H9 (cell line): ENCODE measurements at regions not wholly inside any gene's neighbourhood (a gene's known extent, or its start where the extent isn't known, plus 50 kb on each side); places are given as distances from the start of the nearest gene placed in this dataset.

Experiments used
- DNase-seq: peaks from one replicate; pipeline ENCODE4 v3.0.0-alpha.2; 2017
- H2AFZ ChIP-seq: one replicate; pipeline ENCODE4 v1.6.1; 2013; ENCODE audit warnings: mild to moderate bottlenecking, low read length, control low read depth, moderate library complexity
- H2AK5ac ChIP-seq: 2 replicates; pipeline ENCODE4 v1.6.1; 2013; ENCODE audit warnings: low read length, control low read depth, mixed read lengths; ENCODE audit not compliant: insufficient read length
- H2BK120ac ChIP-seq: one replicate; pipeline ENCODE4 v1.6.1; 2013; ENCODE audit warnings: low read depth, mild to moderate bottlenecking, low read length, control low read depth, inconsistent platforms; ENCODE audit not compliant: poor library complexity, severe bottlenecking
- H2BK12ac ChIP-seq: 2 replicates; pipeline ENCODE4 v1.6.1; 2013; ENCODE audit warnings: low read length, control low read depth, mixed read lengths, low read depth; ENCODE audit not compliant: insufficient read length
- H2BK15ac ChIP-seq: 2 replicates; pipeline ENCODE4 v1.6.1; 2013; ENCODE audit warnings: low read depth, low read length, control low read depth
- H2BK20ac ChIP-seq: one replicate; pipeline ENCODE4 v1.6.1; 2013; ENCODE audit warnings: low read depth, mild to moderate bottlenecking, low read length, control low read depth, inconsistent platforms; ENCODE audit not compliant: poor library complexity, severe bottlenecking
- H2BK5ac ChIP-seq: 2 replicates; pipeline ENCODE4 v1.6.1; 2013; ENCODE audit warnings: low read length, control low read depth, mixed read lengths; ENCODE audit not compliant: insufficient read length
- H3K14ac ChIP-seq: 2 replicates; pipeline ENCODE4 v1.6.1; 2013; ENCODE audit warnings: low read length, control low read depth; ENCODE audit not compliant: insufficient read depth
- H3K18ac ChIP-seq: 2 replicates; pipeline ENCODE4 v1.6.1; 2013; ENCODE audit warnings: low read depth, mild to moderate bottlenecking, mixed read lengths, low read length, control low read depth; ENCODE audit not compliant: insufficient read length
- H3K23ac ChIP-seq: 2 replicates; pipeline ENCODE4 v1.6.1; 2013; ENCODE audit warnings: low read length, control low read depth, mixed read lengths, low read depth; ENCODE audit not compliant: insufficient read length
- H3K23me2 ChIP-seq: 2 replicates; pipeline ENCODE4 v1.6.1; 2013; ENCODE audit warnings: low read depth, mild to moderate bottlenecking, mixed read lengths, low read length, control low read depth; ENCODE audit not compliant: insufficient read length, poor library complexity, severe bottlenecking
- H3K27ac ChIP-seq: 2 replicates; pipeline ENCODE4 v1.5.1; 2013; ENCODE audit warnings: low read length, control low read depth, mixed read lengths, low read depth; ENCODE audit not compliant: insufficient read length
- H3K27me3 ChIP-seq: 2 replicates; pipeline ENCODE4 v1.6.1; 2013; ENCODE audit warnings: low read length, control low read depth, inconsistent platforms; ENCODE audit not compliant: insufficient read depth
- H3K4ac ChIP-seq: 2 replicates; pipeline ENCODE4 v1.6.1; 2013; ENCODE audit warnings: low read depth, mild to moderate bottlenecking, control low read depth, inconsistent platforms, low read length, moderate library complexity
- H3K4me1 ChIP-seq: 2 replicates; pipeline ENCODE4 v1.6.1; 2013; ENCODE audit warnings: low read length, control low read depth, inconsistent platforms; ENCODE audit not compliant: insufficient read depth
- H3K4me2 ChIP-seq: 2 replicates; pipeline ENCODE4 v1.6.1; 2013; ENCODE audit warnings: low read length, control low read depth, mixed read lengths; ENCODE audit not compliant: insufficient read length, insufficient read depth
- H3K56ac ChIP-seq: 2 replicates; pipeline ENCODE4 v1.6.1; 2013; ENCODE audit warnings: low read depth, mild to moderate bottlenecking, mixed read lengths, low read length, control low read depth; ENCODE audit not compliant: insufficient read length
- H3K79me1 ChIP-seq: 2 replicates; pipeline ENCODE4 v1.6.1; 2013; ENCODE audit warnings: low read depth, mild to moderate bottlenecking, moderate library complexity, low read length, control low read depth, inconsistent platforms; ENCODE audit not compliant: insufficient read depth, poor library complexity, severe bottlenecking
- H3K79me2 ChIP-seq: 2 replicates; pipeline ENCODE4 v1.6.1; 2013; ENCODE audit warnings: low read length, control low read depth, inconsistent platforms; ENCODE audit not compliant: insufficient read depth
- H3K9ac ChIP-seq: 2 replicates; pipeline ENCODE4 v1.6.1; 2013; ENCODE audit warnings: low read length, control low read depth, mixed read lengths; ENCODE audit not compliant: insufficient read length; ENCODE audit errors: extremely low read depth
- H3K9me3 ChIP-seq: one replicate; pipeline ENCODE4 v1.6.1; 2013; ENCODE audit warnings: low read depth, low read length, inconsistent platforms; ENCODE audit not compliant: control insufficient read depth
- H3T11ph ChIP-seq: one replicate; pipeline ENCODE4 v1.6.1; 2013; ENCODE audit warnings: mild to moderate bottlenecking, low read length, control low read depth, inconsistent platforms
- H4K20me1 ChIP-seq: one replicate; pipeline ENCODE4 v1.6.1; 2013; ENCODE audit not compliant: control insufficient read depth, insufficient read length, insufficient read depth
- H4K5ac ChIP-seq: 2 replicates; pipeline ENCODE4 v1.6.1; 2013; ENCODE audit warnings: low read depth, mild to moderate bottlenecking, mixed read lengths, low read length, control low read depth; ENCODE audit not compliant: insufficient read length
- H4K8ac ChIP-seq: replicated peaks from 2 replicates; pipeline ENCODE4 v1.6.1; 2013; ENCODE audit warnings: low read length, control low read depth, mixed read lengths, low read depth; ENCODE audit not compliant: insufficient read length
- H4K91ac ChIP-seq: 2 replicates; pipeline ENCODE4 v1.6.1; 2013; ENCODE audit warnings: low read depth, mild to moderate bottlenecking, moderate library complexity, mixed read lengths, low read length, control low read depth; ENCODE audit not compliant: insufficient read length
- H3K27ac Mint-ChIP-seq, 3 experiments: 2 replicates in 2 of 3; 3 replicates in 1 of 3; pipeline ENCODE4 v1.8.0; 2020 to 2021; ENCODE audit warnings: mixed read lengths in 3 of 3, mild to moderate bottlenecking in 1 of 3, moderate library complexity in 1 of 3
- H3K27me3 Mint-ChIP-seq: 2 replicates; pipeline ENCODE4 v1.8.0; 2021; ENCODE audit warnings: low read depth, mild to moderate bottlenecking, moderate library complexity, mixed read lengths
- H3K36me3 Mint-ChIP-seq, 3 experiments: 2 replicates in 2 of 3; 3 replicates in 1 of 3; pipeline ENCODE4 v1.8.0; 2020 to 2021; ENCODE audit warnings: low read depth in 3 of 3, mixed read lengths in 3 of 3; ENCODE audit not compliant: insufficient read depth in 1 of 3
- H3K4me1 Mint-ChIP-seq, 2 experiments: 2 replicates each; pipeline ENCODE4 v1.8.0; 2020; ENCODE audit warnings: mixed read lengths in 2 of 2
- H3K4me3 Mint-ChIP-seq, 2 experiments: 2 replicates in 1 of 2; 3 replicates in 1 of 2; pipeline ENCODE4 v1.8.0; 2020 to 2021; ENCODE audit warnings: mild to moderate bottlenecking in 2 of 2, mixed read lengths in 2 of 2, moderate library complexity in 1 of 2
- H3K9me3 Mint-ChIP-seq, 2 experiments: 2 replicates in 1 of 2; 3 replicates in 1 of 2; pipeline ENCODE4 v1.8.0; 2020; ENCODE audit warnings: mild to moderate bottlenecking in 2 of 2, mixed read lengths in 2 of 2, moderate library complexity in 1 of 2
- WGBS: extraction: QIAGEN DNeasy Blood & Tissue Kit; methylation state at CpG from one replicate; pipeline ENCODE4 v1.1.7; 2013; ENCODE audit warnings: missing lambda C conversion rate, low lambda C conversion rate, mixed read lengths; ENCODE audit not compliant: insufficient read length; ENCODE audit errors: extremely low coverage; 5-methylcytosine and 5-hydroxymethylcytosine counted together
- TF ChIP-seq, protein P1 (sequence below): fragments of 200-600 bp; sonication (generic); conservative IDR thresholded peaks from 3 replicates; pipeline ENCODE4 v1.8.0; 2021; ENCODE audit warnings: antibody characterized with exemption, mild to moderate bottlenecking

DNA sequence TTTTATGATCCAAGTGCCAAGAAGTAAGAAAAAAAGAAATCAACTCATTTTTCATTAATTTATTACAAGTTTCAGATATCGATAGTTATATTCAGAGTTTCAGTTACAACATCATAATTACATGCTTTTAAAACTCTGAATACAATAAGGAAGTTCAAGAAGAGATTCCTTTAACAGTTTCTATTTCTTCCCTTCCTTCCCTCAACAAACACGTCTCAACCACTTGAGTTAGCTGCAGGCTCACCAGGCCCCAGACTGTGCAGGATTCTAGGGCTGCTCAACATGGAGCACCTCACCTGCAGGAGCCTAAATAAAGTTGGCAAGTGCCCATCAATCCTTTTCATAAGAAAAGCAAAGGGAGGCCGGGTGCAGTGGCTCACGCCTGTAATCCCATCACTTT lies 79.2 kb upstream of the FNDC3B start:
- H3K4me1 Mint-ChIP-seq, result peaks cover 12 to 23% of the 10 kb centered on the region in 2 experiments
- WGBS, result no CpG with 5 or more reads among the region's 4 CpGs

More for the DNA sequence above, 79.2 kb upstream of the FNDC3B start:
- no peaks in the 10 kb centered on the region for H3K9me3 ChIP-seq
- no peak overlapping the region for H3K9ac ChIP-seq
- no peak overlapping the region for H3K56ac ChIP-seq
- no peaks in the 10 kb centered on the region for H3K79me1 ChIP-seq
- H3K27me3 ChIP-seq, result no peaks in the 10 kb centered on the region
- H3K4me1 ChIP-seq, result peaks cover 3% of the 10 kb centered on the region; the same call in 1 of the 2 replicates
- no peak overlapping the region for H2BK12ac ChIP-seq
- H2BK15ac ChIP-seq, result no peak overlapping the region
- no peaks in the 10 kb centered on the region for H3K79me2 ChIP-seq
- no peak overlapping the region for H3T11ph ChIP-seq
- H3K27ac Mint-ChIP-seq, result no peak overlapping the region
- no peak overlapping the region for H4K91ac ChIP-seq
- H3K9me3 Mint-ChIP-seq, result no peaks in the 10 kb centered on the region
- no peak overlapping the region for H2BK120ac ChIP-seq
- no peak overlapping the region for H3K14ac ChIP-seq
- H4K5ac ChIP-seq, result no peak overlapping the region
- H3K4ac ChIP-seq, result no peak overlapping the region
- H3K27me3 Mint-ChIP-seq, result no peaks in the 10 kb centered on the region; the same call in 1 of the 2 replicates
- H2BK5ac ChIP-seq, result no peak overlapping the region
- H2BK20ac ChIP-seq, result no peak overlapping the region
- H3K23me2 ChIP-seq, result no peaks in the 10 kb centered on the region
- no peak overlapping the region for H3K4me3 Mint-ChIP-seq
- no peaks in the 10 kb centered on the region for H4K20me1 ChIP-seq
- no peak overlapping the region for H4K8ac ChIP-seq
- no peak overlapping the region for H3K4me2 ChIP-seq
- no peak overlapping the region for H2AK5ac ChIP-seq
- no peak overlapping the region for H2AFZ ChIP-seq
- TF ChIP-seq, protein P1, sequence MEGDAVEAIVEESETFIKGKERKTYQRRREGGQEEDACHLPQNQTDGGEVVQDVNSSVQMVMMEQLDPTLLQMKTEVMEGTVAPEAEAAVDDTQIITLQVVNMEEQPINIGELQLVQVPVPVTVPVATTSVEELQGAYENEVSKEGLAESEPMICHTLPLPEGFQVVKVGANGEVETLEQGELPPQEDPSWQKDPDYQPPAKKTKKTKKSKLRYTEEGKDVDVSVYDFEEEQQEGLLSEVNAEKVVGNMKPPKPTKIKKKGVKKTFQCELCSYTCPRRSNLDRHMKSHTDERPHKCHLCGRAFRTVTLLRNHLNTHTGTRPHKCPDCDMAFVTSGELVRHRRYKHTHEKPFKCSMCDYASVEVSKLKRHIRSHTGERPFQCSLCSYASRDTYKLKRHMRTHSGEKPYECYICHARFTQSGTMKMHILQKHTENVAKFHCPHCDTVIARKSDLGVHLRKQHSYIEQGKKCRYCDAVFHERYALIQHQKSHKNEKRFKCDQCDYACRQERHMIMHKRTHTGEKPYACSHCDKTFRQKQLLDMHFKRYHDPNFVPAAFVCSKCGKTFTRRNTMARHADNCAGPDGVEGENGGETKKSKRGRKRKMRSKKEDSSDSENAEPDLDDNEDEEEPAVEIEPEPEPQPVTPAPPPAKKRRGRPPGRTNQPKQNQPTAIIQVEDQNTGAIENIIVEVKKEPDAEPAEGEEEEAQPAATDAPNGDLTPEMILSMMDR, result no peak
- H3K36me3 Mint-ChIP-seq, result no peaks in the 10 kb centered on the region
- no peak overlapping the region for H3K23ac ChIP-seq
- H3K27ac ChIP-seq, result no peak overlapping the region
- no peak overlapping the region for H3K18ac ChIP-seq
- no peak for DNase-seq
